ENCODE measurements at regions not wholly inside any gene's neighbourhood (a gene's known extent, or its start where the extent isn't known, plus 50 kb on each side); places are given as distances from the start of the nearest gene placed in this dataset.

DNA sequence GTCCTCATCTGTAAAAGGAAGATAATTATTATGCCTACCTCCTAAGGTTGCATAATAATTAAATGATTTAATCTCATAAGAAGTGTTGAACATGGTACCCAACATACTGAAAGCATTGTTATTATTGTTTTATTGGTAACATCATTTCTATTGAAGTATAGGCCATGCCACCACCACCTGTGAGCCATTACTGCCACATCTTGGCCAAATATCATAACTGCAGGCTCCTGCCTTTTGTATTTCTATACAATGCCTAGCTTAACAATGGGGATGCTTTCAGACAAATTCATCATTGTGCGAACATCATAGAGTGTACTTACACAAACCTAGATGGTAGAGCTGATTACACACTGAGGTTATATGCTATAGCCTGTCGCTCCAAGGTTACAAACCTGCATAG, 61.1 kb upstream of the NPSR1 start:
- Histone ChIP-seq H3K9ac (ENCODE audit: extremely low read depth, insufficient read length, low read length) (no peak overlapping the region), H2BK12ac (ENCODE audit: insufficient read length, low read depth, low read length) (no peak overlapping the region), H2AFZ (ENCODE audit: low read length) (no peak overlapping the region), H2BK15ac (ENCODE audit: low read depth, low read length) (no peak overlapping the region), H2AK5ac (ENCODE audit: insufficient read length, low read length) (no peak overlapping the region), H4K5ac (ENCODE audit: insufficient read length, low read depth, low read length) (no peak overlapping the region), H3K18ac (ENCODE audit: insufficient read length, low read depth, low read length) (no peak overlapping the region), H2BK5ac (ENCODE audit: insufficient read length, low read length) (no peak overlapping the region), H3K23me2 (ENCODE audit: insufficient read length, low read depth, low read length, poor library complexity, severe bottlenecking) (no peaks in the 10 kb centered on the region), H3K79me2 (ENCODE audit: insufficient read depth, low read length) (no peaks in the 10 kb centered on the region), H3K4me2 (ENCODE audit: insufficient read depth, insufficient read length, low read length) (no peak overlapping the region), H4K8ac (replicated peaks; ENCODE audit: insufficient read length, low read depth, low read length) (no peak overlapping the region), H3K27ac (ENCODE audit: insufficient read length, low read depth, low read length) (no peak overlapping the region), H3K4me1 (ENCODE audit: insufficient read depth, low read length) (0 out of 2 replicates have a peak, but pooled peaks cover 2% of the 10 kb centered on the region), H3K14ac (ENCODE audit: insufficient read depth, low read length) (no peak overlapping the region), H3T11ph (ENCODE audit: low read length) (no peak overlapping the region), H4K20me1 (ENCODE audit: control insufficient read depth, insufficient read depth, insufficient read length) (no peaks in the 10 kb centered on the region), H4K91ac (ENCODE audit: insufficient read length, low read depth, low read length) (no peak overlapping the region), H3K56ac (ENCODE audit: insufficient read length, low read depth, low read length) (no peak overlapping the region), H3K23ac (ENCODE audit: insufficient read length, low read depth, low read length) (no peak overlapping the region), H2BK20ac (ENCODE audit: low read depth, low read length, poor library complexity, severe bottlenecking) (no peak overlapping the region), H3K79me1 (ENCODE audit: insufficient read depth, low read depth, low read length, poor library complexity, severe bottlenecking) (no peaks in the 10 kb centered on the region), H3K27me3 (ENCODE audit: insufficient read depth, low read length) (no peaks in the 10 kb centered on the region), H3K4ac (ENCODE audit: low read depth, low read length) (no peak overlapping the region), H2BK120ac (ENCODE audit: low read depth, low read length, poor library complexity, severe bottlenecking) (no peak overlapping the region), H3K9me3 (ENCODE audit: control insufficient read depth, low read depth, low read length) (no peaks in the 10 kb centered on the region)
- TF ChIP-seq, protein P1, sequence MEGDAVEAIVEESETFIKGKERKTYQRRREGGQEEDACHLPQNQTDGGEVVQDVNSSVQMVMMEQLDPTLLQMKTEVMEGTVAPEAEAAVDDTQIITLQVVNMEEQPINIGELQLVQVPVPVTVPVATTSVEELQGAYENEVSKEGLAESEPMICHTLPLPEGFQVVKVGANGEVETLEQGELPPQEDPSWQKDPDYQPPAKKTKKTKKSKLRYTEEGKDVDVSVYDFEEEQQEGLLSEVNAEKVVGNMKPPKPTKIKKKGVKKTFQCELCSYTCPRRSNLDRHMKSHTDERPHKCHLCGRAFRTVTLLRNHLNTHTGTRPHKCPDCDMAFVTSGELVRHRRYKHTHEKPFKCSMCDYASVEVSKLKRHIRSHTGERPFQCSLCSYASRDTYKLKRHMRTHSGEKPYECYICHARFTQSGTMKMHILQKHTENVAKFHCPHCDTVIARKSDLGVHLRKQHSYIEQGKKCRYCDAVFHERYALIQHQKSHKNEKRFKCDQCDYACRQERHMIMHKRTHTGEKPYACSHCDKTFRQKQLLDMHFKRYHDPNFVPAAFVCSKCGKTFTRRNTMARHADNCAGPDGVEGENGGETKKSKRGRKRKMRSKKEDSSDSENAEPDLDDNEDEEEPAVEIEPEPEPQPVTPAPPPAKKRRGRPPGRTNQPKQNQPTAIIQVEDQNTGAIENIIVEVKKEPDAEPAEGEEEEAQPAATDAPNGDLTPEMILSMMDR (conservative IDR thresholded peaks at IDR 0.05): peak; percentile 72
- Mint-ChIP-seq H3K27me3 (ENCODE audit: low read depth) (no peaks in the 10 kb centered on the region; the same call in 1 of the 2 replicates), H3K27ac (no peak overlapping the region), H3K4me3 (no peak overlapping the region), H3K36me3 (ENCODE audit: insufficient read depth in 1 of 3, low read depth in 3 of 3) (peaks cover 0 to 10% (median 2%) of the 10 kb centered on the region in 3 experiments; a peak in 4 of 7 replicates), H3K9me3 (peaks cover 9 to 13% of the 10 kb centered on the region in 2 experiments; a peak in 4 of 5 replicates), H3K4me1 (peaks cover 19% of the 10 kb centered on the region in 2 experiments)
- WGBS (ENCODE audit: extremely low coverage, insufficient read length, low lambda C conversion rate): no CpG with 5 or more reads among the region's 2 CpGs
- DNase-seq: no peak

Data from H9 (cell line).